NCI-H82 (cell line): ENCODE measurements at regions not wholly inside any gene's neighbourhood (a gene's known extent, or its start where the extent isn't known, plus 50 kb on each side); places are given as distances from the start of the nearest gene placed in this dataset.
A peak's percentile ranks its signal among the peaks of the same experiment; 100 is the strongest.

ENCODE experiments used
- DNase-seq: peaks from one replicate; lab custom pipeline; 2025; lab: John Stamatoyannopoulos, UW

GRCh38 chr6:42512579-42512978 lies 51.2 kb upstream of the UBR2 start:
- peak; percentile 45 for DNase-seq

GRCh38 chr6:42511803-42512422 lies 51.9 kb upstream of the UBR2 start:
- no peak for DNase-seq

GRCh38 chr6:42510795-42511194 lies 53.0 kb upstream of the UBR2 start:
- no peak for DNase-seq

GRCh38 chr6:42509765-42510164 lies 54.1 kb upstream of the UBR2 start:
- no peak for DNase-seq

- no peak for DNase-seq
Observed at GRCh38 chr6:42509256-42509655, 54.6 kb upstream of the UBR2 start.

- DNase-seq, result no peak
Observed at GRCh38 chr6:42507901-42508300, 55.9 kb upstream of the UBR2 start.

GRCh38 chr6:42507195-42507594 lies 55.5 kb upstream of the TRERF1 start:
- DNase-seq, result no peak

GRCh38 chr6:42506070-42506469 lies 54.3 kb upstream of the TRERF1 start:
- no peak for DNase-seq

GRCh38 chr6:42505385-42505718 lies 53.6 kb upstream of the TRERF1 start:
- DNase-seq, result no peak

- no peak for DNase-seq
Observed at GRCh38 chr6:42503894-42504293, 52.2 kb upstream of the TRERF1 start.

GRCh38 chr6:42502990-42503389 lies 51.3 kb upstream of the TRERF1 start:
- DNase-seq, result no peak

- DNase-seq, result no peak
Observed at GRCh38 chr6:42502127-42502526, 50.4 kb upstream of the TRERF1 start.
